HL-60/S4 treated with retinoic acid at 250 ng/mL for 4 days and 3 days (cell line): ENCODE measurements at regions not wholly inside any gene's neighbourhood (a gene's known extent, or its start where the extent isn't known, plus 50 kb on each side); places are given as distances from the start of the nearest gene placed in this dataset.

Source experiments
- in situ Hi-C: fragments of 300-500 bp; cut with MboI; formaldehyde crosslinking; loops from 2 replicates; pipeline ENCODE4 v1.7.0; 2022; ENCODE audit warnings: low sequenced_read_pairs

GRCh38 chr12:126144603-126145002, 1079.4 kb downstream of the AACS start:
- in situ Hi-C loops, result no loop called here

- in situ Hi-C loops, result no loop called here
These were observed 1082.1 kb downstream of the AACS start for GRCh38 chr12:126147321-126147720.

GRCh38 chr12:126156806-126157574, 1091.8 kb downstream of the AACS start:
- in situ Hi-C loops, result no loop called here

- in situ Hi-C loops, result no loop called here
These were observed 1092.3 kb downstream of the AACS start for GRCh38 chr12:126157575-126157966.

GRCh38 chr12:126159139-126159538, 1093.9 kb downstream of the AACS start:
- in situ Hi-C loops, result no loop called here

- in situ Hi-C loops, result no loop called here
These were observed 1095.7 kb downstream of the AACS start for GRCh38 chr12:126160912-126161311.

GRCh38 chr12:126163984-126164383, 1098.7 kb downstream of the AACS start:
- in situ Hi-C loops, result no loop called here

- in situ Hi-C loops, result no loop called here
These were observed 1106.8 kb downstream of the AACS start for GRCh38 chr12:126171937-126172559.

- in situ Hi-C loops, result no loop called here
These were observed 1117.5 kb downstream of the AACS start for GRCh38 chr12:126182619-126183236.

- in situ Hi-C loops, result no loop called here
These were observed 1119.8 kb downstream of the AACS start for GRCh38 chr12:126185025-126185424.

- in situ Hi-C loops, result no loop called here
These were observed 1124.6 kb downstream of the AACS start for GRCh38 chr12:126189856-126190255.

- in situ Hi-C loops, result no loop called here
These were observed 1126.0 kb downstream of the AACS start for GRCh38 chr12:126191031-126191891.

GRCh38 chr12:126191949-126192348, 1126.7 kb downstream of the AACS start:
- in situ Hi-C loops, result no loop called here

- in situ Hi-C loops, result no loop called here
These were observed 1128.0 kb downstream of the AACS start for GRCh38 chr12:126193190-126193589.

- in situ Hi-C loops, result no loop called here
These were observed 1131.0 kb downstream of the AACS start for GRCh38 chr12:126196263-126196662.

GRCh38 chr12:126198516-126198915, 1133.3 kb downstream of the AACS start:
- in situ Hi-C loops, result no loop called here

GRCh38 chr12:126198966-126199692, 1133.9 kb downstream of the AACS start:
- in situ Hi-C loops, result no loop called here

- in situ Hi-C loops, result no loop called here
These were observed 1136.8 kb downstream of the AACS start for GRCh38 chr12:126201981-126202537.

GRCh38 chr12:126204326-126204725, 1139.1 kb downstream of the AACS start:
- in situ Hi-C loops, result no loop called here

GRCh38 chr12:126210026-126210425, 1144.8 kb downstream of the AACS start:
- in situ Hi-C loops, result no loop called here
